ENCODE measurements at regions not wholly inside any gene's neighbourhood (a gene's known extent, or its start where the extent isn't known, plus 50 kb on each side); places are given as distances from the start of the nearest gene placed in this dataset.

DNA sequence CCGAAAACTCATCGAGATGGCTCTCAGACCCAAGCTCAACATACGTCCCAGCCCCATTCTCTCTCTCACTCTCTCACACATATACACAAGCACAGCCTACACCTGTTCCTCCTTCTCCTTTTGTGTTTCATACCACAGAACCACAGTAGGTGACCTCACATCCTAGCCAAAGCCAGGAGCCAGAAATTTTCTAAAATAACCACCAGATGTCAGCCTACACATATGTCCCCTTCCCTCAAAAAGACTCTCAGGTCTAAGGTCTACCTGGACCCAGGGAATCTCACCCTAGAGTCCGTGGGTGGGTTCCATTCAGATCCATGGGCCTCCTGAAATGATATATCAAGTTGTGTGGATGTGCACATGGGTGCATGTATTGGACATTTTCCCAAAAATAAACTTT lies 104.2 kb upstream of the IPO5 start:
- no peak for DNase-seq
- in situ Hi-C loops (cut with HindIII; ENCODE audit: low pct_ligation_motif_present, low sequenced_read_pairs): no loop called here
- TF ChIP-seq, protein P1, sequence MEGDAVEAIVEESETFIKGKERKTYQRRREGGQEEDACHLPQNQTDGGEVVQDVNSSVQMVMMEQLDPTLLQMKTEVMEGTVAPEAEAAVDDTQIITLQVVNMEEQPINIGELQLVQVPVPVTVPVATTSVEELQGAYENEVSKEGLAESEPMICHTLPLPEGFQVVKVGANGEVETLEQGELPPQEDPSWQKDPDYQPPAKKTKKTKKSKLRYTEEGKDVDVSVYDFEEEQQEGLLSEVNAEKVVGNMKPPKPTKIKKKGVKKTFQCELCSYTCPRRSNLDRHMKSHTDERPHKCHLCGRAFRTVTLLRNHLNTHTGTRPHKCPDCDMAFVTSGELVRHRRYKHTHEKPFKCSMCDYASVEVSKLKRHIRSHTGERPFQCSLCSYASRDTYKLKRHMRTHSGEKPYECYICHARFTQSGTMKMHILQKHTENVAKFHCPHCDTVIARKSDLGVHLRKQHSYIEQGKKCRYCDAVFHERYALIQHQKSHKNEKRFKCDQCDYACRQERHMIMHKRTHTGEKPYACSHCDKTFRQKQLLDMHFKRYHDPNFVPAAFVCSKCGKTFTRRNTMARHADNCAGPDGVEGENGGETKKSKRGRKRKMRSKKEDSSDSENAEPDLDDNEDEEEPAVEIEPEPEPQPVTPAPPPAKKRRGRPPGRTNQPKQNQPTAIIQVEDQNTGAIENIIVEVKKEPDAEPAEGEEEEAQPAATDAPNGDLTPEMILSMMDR (IDR thresholded peaks at IDR 0.05; ENCODE audit: low read depth, low read length, missing control alignments): peak; percentile 65
- Histone ChIP-seq H3K36me3 (replicated peaks) (no peaks in the 10 kb centered on the region), H3K4me3 (ENCODE audit: low read depth, low read length) (no peak overlapping the region), H3K27ac (no peak overlapping the region), H3K27me3 (replicated peaks) (no peaks in the 10 kb centered on the region)

DNA sequence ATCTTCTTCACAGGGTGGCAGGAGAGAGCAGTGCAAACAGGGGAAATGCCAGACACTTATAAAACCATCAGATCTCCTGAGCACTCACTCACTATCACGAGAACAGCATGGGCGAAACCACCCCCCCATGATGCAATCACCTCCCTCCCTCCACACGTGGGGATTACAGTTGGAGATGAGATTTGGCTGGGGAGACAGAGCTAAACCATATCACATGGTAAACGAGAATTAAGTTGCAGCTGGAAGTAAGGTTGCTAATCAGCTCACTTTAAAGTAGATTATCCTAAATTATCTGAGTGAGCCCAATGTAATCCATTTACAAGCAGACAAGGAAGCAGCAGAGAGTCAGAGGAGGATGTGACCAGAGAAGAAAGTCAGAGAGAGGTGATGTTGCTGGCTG lies 102.2 kb upstream of the IPO5 start:
- TF ChIP-seq, protein P1 (IDR thresholded peaks at IDR 0.05; ENCODE audit: low read depth, low read length, missing control alignments): no peak
- Histone ChIP-seq H3K4me3 (ENCODE audit: low read depth, low read length) (no peak overlapping the region), H3K27me3 (replicated peaks) (no peaks in the 10 kb centered on the region), H3K36me3 (replicated peaks) (no peaks in the 10 kb centered on the region), H3K27ac (no peak overlapping the region)
- in situ Hi-C loops (cut with HindIII; ENCODE audit: low pct_ligation_motif_present, low sequenced_read_pairs): no loop called here
- DNase-seq: no peak

DNA sequence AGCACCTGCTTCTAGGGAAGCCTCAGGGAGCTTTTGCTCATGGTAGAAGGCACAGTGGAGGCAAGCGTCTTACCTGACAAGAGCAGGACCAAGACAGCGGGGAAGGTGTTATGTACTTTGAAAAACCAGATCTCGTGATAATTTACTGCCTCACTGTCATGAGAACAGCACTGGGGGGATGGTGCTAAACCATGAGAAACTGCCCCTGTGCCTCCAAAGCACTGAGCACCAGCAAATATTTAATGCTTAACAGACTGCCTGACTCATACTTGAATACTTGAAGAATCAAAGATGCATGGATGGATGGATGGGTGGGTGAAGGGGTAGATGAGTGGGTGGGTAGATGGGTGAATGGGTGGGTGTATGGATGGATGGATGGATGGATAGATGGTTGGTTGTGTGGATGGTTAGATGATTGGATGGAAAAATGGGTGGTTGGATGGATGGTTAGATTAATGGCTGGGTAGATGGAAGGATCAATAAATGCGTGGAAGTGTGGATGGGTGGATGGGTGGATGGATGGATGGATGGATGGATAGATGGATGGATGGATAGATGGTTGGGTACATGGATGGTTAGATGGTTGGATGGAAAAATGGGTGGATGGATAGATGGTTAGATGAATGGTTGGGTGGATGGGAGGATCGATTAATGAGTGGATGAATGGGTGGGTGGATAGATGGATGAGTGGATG lies 101.1 kb upstream of the IPO5 start:
- no peak overlapping the region for H3K27ac ChIP-seq
- H3K27me3 ChIP-seq (replicated peaks): no peaks in the 10 kb centered on the region
- no peak for DNase-seq
- TF ChIP-seq, protein P1 (IDR thresholded peaks at IDR 0.05; ENCODE audit: low read depth, low read length, missing control alignments): no peak
- in situ Hi-C loops (cut with HindIII; ENCODE audit: low pct_ligation_motif_present, low sequenced_read_pairs): no loop called here
- no peaks in the 10 kb centered on the region for H3K36me3 ChIP-seq (replicated peaks)
- H3K4me3 ChIP-seq (ENCODE audit: low read depth, low read length): no peak overlapping the region

DNA sequence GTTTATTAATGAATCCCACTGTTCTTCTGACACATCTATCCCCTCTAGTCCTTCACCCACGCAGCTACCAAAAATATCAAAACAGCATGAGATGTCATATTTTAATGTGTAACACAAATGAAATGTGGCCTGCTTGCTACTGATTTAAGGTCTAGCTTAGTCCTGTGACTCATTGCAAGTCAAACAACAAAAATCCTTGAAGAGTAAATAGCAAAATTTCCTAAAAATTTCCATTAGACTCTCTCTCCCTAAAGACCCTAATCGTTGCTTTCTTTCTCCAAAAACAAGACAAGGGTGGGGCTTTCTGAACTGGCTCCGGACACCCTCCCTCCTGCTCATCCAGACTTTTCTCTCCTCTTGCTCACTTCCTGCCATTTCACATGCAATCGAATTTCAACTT lies 99.9 kb upstream of the IPO5 start:
- Histone ChIP-seq H3K36me3 (replicated peaks) (no peaks in the 10 kb centered on the region), H3K27ac (no peak overlapping the region), H3K27me3 (replicated peaks) (no peaks in the 10 kb centered on the region), H3K4me3 (ENCODE audit: low read depth, low read length) (no peak overlapping the region)
- in situ Hi-C loops (cut with HindIII; ENCODE audit: low pct_ligation_motif_present, low sequenced_read_pairs): no loop called here
- peak; percentile 35 for DNase-seq
- TF ChIP-seq, protein P1 (IDR thresholded peaks at IDR 0.05; ENCODE audit: low read depth, low read length, missing control alignments): no peak

DNA sequence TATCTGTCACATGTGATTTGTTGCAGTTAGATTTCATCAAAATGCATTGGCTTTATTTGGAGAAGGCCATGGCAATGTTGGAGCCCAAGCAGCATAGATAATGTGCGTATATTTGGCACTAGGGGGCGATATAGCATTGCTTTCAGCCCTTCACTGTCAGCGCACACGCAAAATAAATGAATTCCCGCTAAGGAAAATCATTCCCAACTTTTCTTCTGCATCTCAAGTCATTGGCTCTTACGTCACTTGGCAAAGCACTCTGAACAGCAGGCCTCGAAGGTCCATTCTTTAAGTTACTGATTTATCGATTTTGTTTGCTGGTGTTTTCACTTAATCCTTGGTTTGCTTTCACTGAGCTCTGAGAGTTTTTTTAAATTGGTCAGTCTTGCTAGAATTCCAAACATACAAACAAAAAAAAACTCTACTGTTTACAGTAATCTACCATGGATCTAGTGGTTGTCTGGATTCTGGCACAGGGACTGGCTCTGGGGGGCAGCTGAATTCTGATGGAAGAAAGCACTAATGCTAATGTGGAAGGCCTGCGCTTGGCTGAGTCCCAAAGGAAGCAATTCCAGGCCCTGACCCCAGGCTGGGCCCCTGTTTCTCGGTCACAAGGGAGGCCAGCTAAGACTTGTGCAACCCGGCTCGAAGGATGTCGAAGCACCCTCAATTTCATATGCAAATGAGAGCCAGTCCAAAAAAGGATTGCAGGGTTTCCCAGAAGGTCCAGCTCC lies 97.7 kb upstream of the IPO5 start:
- in situ Hi-C loops (cut with HindIII; ENCODE audit: low pct_ligation_motif_present, low sequenced_read_pairs): no loop called here
- TF ChIP-seq, protein P1 (IDR thresholded peaks at IDR 0.05; ENCODE audit: low read depth, low read length, missing control alignments): peak; percentile 83
- H3K4me3 ChIP-seq (ENCODE audit: low read depth, low read length): no peak overlapping the region
- H3K27ac ChIP-seq: no peak overlapping the region
- no peaks in the 10 kb centered on the region for H3K36me3 ChIP-seq (replicated peaks)
- peak; percentile 51 for DNase-seq
- H3K27me3 ChIP-seq (replicated peaks): no peaks in the 10 kb centered on the region

All from brain microvascular endothelial cell (primary cell).